Activated CD4-positive, alpha-beta T cell treated with anti-CD3 and anti-CD28 coated beads, Interleukin-2, amount 50 U/mL, for 16 hours (primary cell): ENCODE measurements at regions not wholly inside any gene's neighbourhood (a gene's known extent, or its start where the extent isn't known, plus 50 kb on each side); places are given as distances from the start of the nearest gene placed in this dataset.

Experiments
- DNase-seq: peaks from one replicate; pipeline ENCODE4 v3.0.0-alpha.2; 2020

- no peak for DNase-seq
These were observed 106.5 kb upstream of the CCDC112 start for GRCh38 chr5:115402822-115403577.

- DNase-seq = no peak
These were observed 105.6 kb upstream of the CCDC112 start for GRCh38 chr5:115402092-115402491.

- DNase-seq = no peak
These were observed 102.3 kb upstream of the CCDC112 start for GRCh38 chr5:115398719-115399118.

- DNase-seq = no peak
These were observed 100.2 kb upstream of the CCDC112 start for GRCh38 chr5:115396688-115397087.

- no peak for DNase-seq
These were observed 99.6 kb upstream of the CCDC112 start for GRCh38 chr5:115396081-115396480.

GRCh38 chr5:115394531-115394930, 98.1 kb upstream of the CCDC112 start:
- no peak for DNase-seq

GRCh38 chr5:115393239-115393638, 96.8 kb upstream of the CCDC112 start:
- no peak for DNase-seq

GRCh38 chr5:115392611-115393010, 96.2 kb upstream of the CCDC112 start:
- no peak for DNase-seq

GRCh38 chr5:115391780-115392179, 95.3 kb upstream of the CCDC112 start:
- no peak for DNase-seq

GRCh38 chr5:115389799-115390382, 93.4 kb upstream of the CCDC112 start:
- no peak for DNase-seq

GRCh38 chr5:115389034-115389798, 92.8 kb upstream of the CCDC112 start:
- DNase-seq = no peak

- no peak for DNase-seq
These were observed 91.8 kb upstream of the CCDC112 start for GRCh38 chr5:115388240-115388639.

GRCh38 chr5:115387816-115388215, 91.4 kb upstream of the CCDC112 start:
- no peak for DNase-seq

GRCh38 chr5:115386657-115387056, 90.2 kb upstream of the CCDC112 start:
- DNase-seq = no peak

- DNase-seq = no peak
These were observed 88.3 kb upstream of the CCDC112 start for GRCh38 chr5:115384587-115385375.

- DNase-seq = no peak
These were observed 86.5 kb upstream of the CCDC112 start for GRCh38 chr5:115382989-115383388.

- DNase-seq = no peak
These were observed 85.6 kb upstream of the CCDC112 start for GRCh38 chr5:115381911-115382662.

- DNase-seq = peak; percentile 81
These were observed 83.3 kb upstream of the CCDC112 start for GRCh38 chr5:115379622-115380344.

- DNase-seq = no peak
These were observed 82.3 kb upstream of the CCDC112 start for GRCh38 chr5:115378754-115379153.

GRCh38 chr5:115377468-115378217, 81.2 kb upstream of the CCDC112 start:
- peak; percentile 71 for DNase-seq

- no peak for DNase-seq
These were observed 79.4 kb upstream of the CCDC112 start for GRCh38 chr5:115375893-115376292.
